GM19240 (cell line): ENCODE measurements at regions not wholly inside any gene's neighbourhood (a gene's known extent, or its start where the extent isn't known, plus 50 kb on each side); places are given as distances from the start of the nearest gene placed in this dataset.
"Not testable (repeated sequence)": the region's sequence is repeated elsewhere in the genome, so short reads cannot be mapped to it uniquely, and the experiment has no call there.

ENCODE experiments used
- DNase-seq: peaks from one replicate; pipeline ENCODE4 v3.0.0; 2011; ENCODE audit warnings: low spot score; ENCODE audit not compliant: insufficient read length

GRCh38 chr4:86478151-86478550, 116.0 kb upstream of the PTPN13 start:
- not testable (repeated sequence) for DNase-seq

- no peak for DNase-seq
Measured at GRCh38 chr4:86481440-86481839, 112.7 kb upstream of the PTPN13 start.

- no peak for DNase-seq
Measured at GRCh38 chr4:86482306-86483172, 111.6 kb upstream of the PTPN13 start.

GRCh38 chr4:86483173-86483490, 111.0 kb upstream of the PTPN13 start:
- DNase-seq: no peak

- no peak for DNase-seq
Measured at GRCh38 chr4:86483773-86484172, 110.3 kb upstream of the PTPN13 start.

- DNase-seq: no peak
Measured at GRCh38 chr4:86484241-86484640, 109.9 kb upstream of the PTPN13 start.

- DNase-seq: no peak
Measured at GRCh38 chr4:86487738-86488348, 106.3 kb upstream of the PTPN13 start.

- DNase-seq: no peak
Measured at GRCh38 chr4:86493460-86493859, 100.7 kb upstream of the PTPN13 start.

GRCh38 chr4:86496094-86497080, 97.7 kb upstream of the PTPN13 start:
- no peak for DNase-seq

GRCh38 chr4:86497131-86497530, 97.0 kb upstream of the PTPN13 start:
- no peak for DNase-seq

- no peak for DNase-seq
Measured at GRCh38 chr4:86497980-86498862, 95.9 kb upstream of the PTPN13 start.

- DNase-seq: no peak
Measured at GRCh38 chr4:86498863-86499166, 95.3 kb upstream of the PTPN13 start.

GRCh38 chr4:86500527-86500926, 93.6 kb upstream of the PTPN13 start:
- no peak for DNase-seq

- DNase-seq: no peak
Measured at GRCh38 chr4:86502081-86502480, 92.0 kb upstream of the PTPN13 start.

- DNase-seq: no peak
Measured at GRCh38 chr4:86506591-86506990, 87.5 kb upstream of the PTPN13 start.

GRCh38 chr4:86508436-86508835, 85.7 kb upstream of the PTPN13 start:
- no peak for DNase-seq

GRCh38 chr4:86511590-86511989, 82.5 kb upstream of the PTPN13 start:
- no peak for DNase-seq

GRCh38 chr4:86512631-86513030, 81.5 kb upstream of the PTPN13 start:
- no peak for DNase-seq

- not testable (repeated sequence) for DNase-seq
Measured at GRCh38 chr4:86515963-86516362, 78.2 kb upstream of the PTPN13 start.

- DNase-seq: no peak
Measured at GRCh38 chr4:86521373-86521969, 72.6 kb upstream of the PTPN13 start.

GRCh38 chr4:86522349-86522748, 71.8 kb upstream of the PTPN13 start:
- DNase-seq: no peak
